GM19239 (cell line): ENCODE measurements at regions not wholly inside any gene's neighbourhood (a gene's known extent, or its start where the extent isn't known, plus 50 kb on each side); places are given as distances from the start of the nearest gene placed in this dataset.

Experiments used
- DNase-seq: peaks from one replicate; pipeline ENCODE4 v3.0.0; 2011; ENCODE audit warnings: low spot score; ENCODE audit not compliant: insufficient read length
- FAIRE-seq: peaks from 2 replicates; lab custom pipeline; 2011; peaks lifted over from hg19 to GRCh38; lab: Jason Lieb, UNC

GRCh38 chr15:57820119-57820518, 113.6 kb downstream of the POLR2M start:
- FAIRE-seq (no peak), DNase-seq (no peak)

GRCh38 chr15:57821826-57822225, 115.3 kb downstream of the POLR2M start:
- FAIRE-seq (no peak), DNase-seq (no peak)

GRCh38 chr15:57823325-57823882, 116.9 kb downstream of the POLR2M start:
- DNase-seq (no peak), FAIRE-seq (no peak)

DNA sequence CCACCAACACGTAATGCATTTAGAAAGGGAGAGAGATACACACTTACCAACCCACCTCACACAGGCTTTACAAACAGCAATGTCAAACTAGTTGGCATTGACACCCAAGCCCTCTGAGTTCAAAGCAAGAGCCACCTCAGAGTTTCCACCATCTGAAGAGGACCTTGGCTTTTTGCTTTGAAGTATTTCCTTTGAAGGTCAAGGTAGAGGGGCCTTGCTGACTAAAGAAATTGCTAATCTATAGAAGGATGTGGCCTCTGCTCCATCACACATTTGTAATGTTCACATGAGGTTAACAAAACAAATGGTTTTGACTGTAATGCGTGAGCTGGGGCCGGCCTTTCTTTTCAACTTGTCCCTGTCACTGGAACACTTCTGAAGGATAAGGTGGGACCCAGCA, 117.7 kb downstream of the POLR2M start:
- no peak for FAIRE-seq
- no peak for DNase-seq

DNA sequence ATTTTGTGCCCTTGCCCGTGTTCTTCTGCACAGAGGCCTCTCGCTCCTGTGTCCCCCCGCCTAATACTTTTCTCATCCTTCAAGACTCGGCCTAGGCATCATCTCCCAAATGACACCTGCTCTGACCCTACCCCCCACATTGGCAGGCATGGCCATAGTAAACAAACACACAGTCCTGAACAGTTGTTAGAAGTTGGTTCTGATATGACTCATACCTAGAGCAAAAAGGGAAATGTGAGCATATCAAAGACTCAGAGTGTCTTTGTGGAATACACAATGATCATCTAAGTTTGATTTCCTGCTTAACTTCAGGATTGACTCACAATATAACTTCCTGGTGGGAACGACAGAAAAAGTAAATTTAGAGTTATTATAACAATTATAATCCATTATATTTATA, 120.5 kb downstream of the POLR2M start:
- DNase-seq = no peak
- FAIRE-seq = no peak

- FAIRE-seq = no peak
- no peak for DNase-seq
These were observed 121.5 kb downstream of the POLR2M start for GRCh38 chr15:57827971-57828370.

DNA sequence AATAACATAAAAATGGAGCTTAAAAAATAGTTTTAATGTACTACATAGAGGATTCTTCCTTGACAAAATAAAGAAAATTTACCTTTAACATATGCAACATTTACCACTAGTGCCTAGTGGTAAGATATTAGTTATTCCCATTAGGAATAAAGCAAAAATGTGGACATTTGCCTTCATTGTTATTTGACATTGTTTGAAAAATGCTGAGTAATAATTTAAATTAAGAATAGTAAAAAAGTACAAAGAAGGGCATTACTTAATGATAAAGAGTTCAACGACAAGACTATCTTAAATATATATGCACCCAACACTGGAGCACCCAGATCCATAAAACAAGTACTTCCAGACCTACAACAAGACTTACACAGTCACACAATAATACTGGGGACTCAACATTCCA, 125.7 kb downstream of the POLR2M start:
- no peak for DNase-seq
- FAIRE-seq = no peak

DNA sequence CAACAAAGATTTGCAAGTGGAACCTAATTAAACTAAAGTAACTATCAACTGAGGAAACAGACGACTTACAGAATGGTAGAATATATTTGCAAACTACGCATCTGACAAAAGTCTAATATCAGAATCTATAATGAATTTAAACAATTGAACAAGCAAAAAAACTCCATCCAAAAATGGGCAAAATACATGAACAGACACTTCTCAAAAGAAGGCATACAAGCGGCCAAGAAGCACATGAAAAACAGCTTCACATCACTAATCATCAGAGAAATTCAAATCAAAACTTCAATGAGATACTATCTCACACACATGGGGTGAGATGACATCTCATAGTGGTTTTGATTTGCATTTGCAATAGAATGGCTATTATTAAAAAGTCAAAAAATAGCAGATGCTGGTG, 128.6 kb downstream of the POLR2M start:
- DNase-seq = no peak
- no peak for FAIRE-seq

- FAIRE-seq (no peak), DNase-seq (no peak)
These were observed 142.8 kb downstream of the POLR2M start for GRCh38 chr15:57849317-57849716.

DNA sequence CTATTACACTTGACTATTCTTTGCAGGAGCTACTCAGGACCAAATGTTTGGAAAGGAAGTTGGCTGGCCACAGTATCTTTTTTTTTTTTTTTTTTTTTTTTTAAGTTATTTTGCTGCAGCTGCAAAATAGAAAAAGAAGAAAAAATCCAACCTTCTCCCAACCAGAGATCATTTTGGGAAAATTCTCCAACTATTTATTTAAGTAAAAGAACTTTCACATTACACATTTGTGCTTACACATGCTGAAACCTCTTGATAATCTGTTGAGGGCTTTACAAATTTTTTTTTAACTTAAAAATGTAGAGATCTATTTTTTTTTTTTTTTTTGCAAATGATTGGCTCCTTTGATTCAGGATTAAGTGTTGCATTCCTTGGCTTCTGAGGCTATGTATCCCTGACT, 148.0 kb downstream of the POLR2M start:
- DNase-seq = no peak
- no peak for FAIRE-seq

- DNase-seq = no peak
- FAIRE-seq = no peak
These were observed 151.4 kb downstream of the POLR2M start for GRCh38 chr15:57857871-57858270.

DNA sequence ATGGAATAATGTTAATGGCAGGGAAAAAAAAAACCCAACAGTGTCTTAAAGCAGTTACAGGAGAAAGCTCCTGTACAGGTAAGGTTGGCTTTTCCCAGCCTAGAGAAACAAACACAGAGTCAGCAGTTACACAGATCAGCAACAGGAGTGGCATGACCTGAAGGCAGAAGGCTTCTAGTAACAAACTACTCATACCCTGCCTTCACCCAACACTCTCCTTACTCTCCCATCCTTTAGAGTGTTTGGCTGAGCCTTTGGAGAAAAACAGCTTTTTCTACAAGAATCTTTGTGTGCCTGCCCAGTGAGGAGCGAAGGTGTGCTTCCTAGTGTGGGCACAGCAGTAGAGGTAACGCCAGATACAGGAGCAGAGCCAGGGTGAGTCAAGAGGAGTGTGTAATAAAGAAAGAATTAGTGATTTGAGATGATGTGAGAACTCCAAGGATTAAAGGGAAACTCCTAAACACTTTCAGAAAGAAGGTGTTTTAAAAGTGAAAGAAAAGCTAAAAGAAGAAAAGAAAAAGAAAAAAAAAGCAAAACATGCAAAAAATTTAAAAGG, 152.7 kb downstream of the POLR2M start:
- no peak for DNase-seq
- FAIRE-seq = no peak

DNA sequence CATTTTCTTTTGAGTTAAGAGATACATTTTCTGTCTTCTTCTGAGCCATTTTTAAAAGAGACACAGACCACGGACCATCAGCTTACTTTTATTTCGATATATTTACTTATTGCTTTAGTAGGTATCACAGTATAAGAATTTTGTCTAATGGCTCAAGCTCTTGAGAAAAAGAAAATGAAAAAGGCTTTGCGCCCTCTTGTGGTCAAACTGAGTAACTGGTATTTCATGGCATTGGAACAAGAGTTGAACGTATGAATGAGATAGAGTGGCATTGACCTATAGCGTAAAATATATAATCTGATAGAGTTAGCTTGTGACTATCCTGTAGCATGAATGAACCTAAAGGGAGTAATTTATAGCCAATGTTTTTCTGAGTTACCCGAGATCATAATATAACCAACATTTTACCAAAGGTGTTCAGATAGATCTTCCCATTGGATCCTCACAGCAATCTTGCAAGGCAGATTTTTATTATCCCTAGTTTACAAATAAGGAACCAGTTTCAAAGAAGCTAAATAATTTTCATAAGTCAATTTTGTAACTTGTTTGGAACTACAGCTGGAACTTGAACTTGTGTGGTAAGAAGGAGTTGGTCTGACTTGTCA, 154.6 kb downstream of the POLR2M start:
- FAIRE-seq (peak; percentile 93), DNase-seq (peak; percentile 9)

DNA sequence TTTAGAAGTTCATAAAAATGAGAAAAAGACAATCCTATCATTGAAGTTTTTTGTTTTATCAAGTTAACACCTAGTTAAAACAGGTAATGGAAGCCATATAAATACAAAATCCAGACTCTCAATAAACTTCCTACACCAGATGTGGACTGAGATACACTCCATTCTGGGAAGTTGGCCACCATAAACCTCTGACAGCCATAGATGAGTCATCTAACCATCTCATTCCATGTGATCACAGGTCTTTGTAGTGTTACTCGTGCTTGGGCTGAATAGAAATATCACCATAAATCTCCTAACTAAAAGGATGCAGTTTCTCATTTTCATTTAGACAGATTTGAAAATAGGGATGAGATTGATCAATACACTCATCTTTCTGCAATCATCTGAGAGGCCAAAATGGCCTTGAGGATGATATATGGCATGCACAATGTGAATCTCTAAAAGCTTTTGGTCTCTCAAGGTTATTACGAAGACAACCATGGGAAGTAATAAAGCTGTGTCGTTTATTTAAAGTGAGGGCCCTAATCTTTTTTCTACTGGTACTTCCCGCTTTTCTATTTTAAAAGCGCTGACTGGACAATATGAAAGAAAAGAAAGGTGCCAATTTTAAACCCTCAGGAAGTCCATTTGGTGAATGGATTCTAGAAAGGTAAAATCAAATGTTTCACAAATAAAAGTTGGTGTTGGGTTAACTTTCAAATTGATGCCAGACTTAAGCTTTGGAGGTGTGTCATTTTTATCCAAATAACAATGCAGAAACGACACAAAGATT, 155.5 kb downstream of the POLR2M start:
- no peak for FAIRE-seq

DNA sequence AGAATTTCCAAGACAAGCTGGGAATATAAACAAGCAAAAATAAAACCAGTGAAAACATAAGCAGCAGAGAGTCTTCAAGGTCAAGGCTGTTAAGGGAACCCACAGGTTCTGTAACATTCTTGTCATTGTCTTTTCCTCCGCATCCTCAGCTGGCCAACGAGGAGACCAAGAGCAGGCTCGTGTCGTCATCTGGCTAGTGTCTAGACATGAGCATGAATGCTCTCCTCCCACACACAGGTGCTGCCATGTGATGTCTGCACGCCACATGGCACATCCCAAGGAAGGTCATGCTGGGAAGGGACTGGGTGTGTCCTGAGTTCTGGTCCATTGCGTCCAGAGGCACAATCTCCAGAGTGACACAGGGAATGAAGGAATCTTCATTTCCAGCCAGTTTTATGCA, 156.2 kb downstream of the POLR2M start:
- no peak for FAIRE-seq
- DNase-seq = no peak

More for the DNA sequence above, 155.5 kb downstream of the POLR2M start:
- DNase-seq = no peak

- no peak for FAIRE-seq
- no peak for DNase-seq
These were observed 158.8 kb downstream of the POLR2M start for GRCh38 chr15:57865294-57865693.

DNA sequence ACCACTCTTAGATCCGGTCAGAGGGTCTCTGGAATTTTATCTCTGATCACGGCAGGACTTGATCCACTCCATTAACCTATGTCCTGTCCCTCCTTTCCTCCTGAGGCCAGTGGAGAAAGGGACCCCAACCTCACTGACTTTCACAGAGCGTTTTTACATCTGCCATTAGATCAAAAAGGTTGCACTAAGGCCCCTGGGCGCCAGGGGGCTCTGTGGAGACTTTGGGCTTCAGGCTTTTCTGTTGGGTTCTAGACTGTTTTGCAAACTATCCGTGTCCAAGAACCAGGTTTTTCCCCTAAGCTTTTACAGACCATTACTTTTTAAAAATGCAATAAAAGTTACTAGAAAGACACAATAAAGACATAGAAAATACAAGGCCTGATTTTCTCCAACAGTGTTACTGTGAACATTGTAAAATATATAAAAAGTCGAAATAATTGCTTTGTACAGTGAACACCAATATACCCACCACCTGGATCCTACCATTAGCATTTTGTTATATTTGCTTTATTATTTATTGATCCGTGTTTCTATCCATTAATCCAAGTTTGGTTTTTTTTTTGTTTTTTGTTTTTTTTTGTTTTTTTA, 159.7 kb downstream of the POLR2M start:
- DNase-seq (peak; percentile 5), FAIRE-seq (peak; percentile 28)

GRCh38 chr15:57867970-57868798, 161.7 kb downstream of the POLR2M start:
- DNase-seq = no peak
- no peak for FAIRE-seq

GRCh38 chr15:57870667-57871066, 164.2 kb downstream of the POLR2M start:
- FAIRE-seq = no peak
- DNase-seq = no peak
